IPS DF 19.7 (cell line): ENCODE measurements at regions not wholly inside any gene's neighbourhood (a gene's known extent, or its start where the extent isn't known, plus 50 kb on each side); places are given as distances from the start of the nearest gene placed in this dataset.

ENCODE experiments used
- DNase-seq: peaks from one replicate; pipeline ENCODE4 v3.0.0-alpha.2; 2013; ENCODE audit warnings: low read depth, low spot score

- no peak for DNase-seq
Measured at GRCh38 chr5:8844847-8845246, 701.0 kb downstream of the SEMA5A start.

GRCh38 chr5:8845296-8845695 lies 700.6 kb downstream of the SEMA5A start:
- no peak for DNase-seq

GRCh38 chr5:8848366-8848765 lies 697.5 kb downstream of the SEMA5A start:
- DNase-seq = no peak

- DNase-seq = no peak
Measured at GRCh38 chr5:8848997-8849594, 696.8 kb downstream of the SEMA5A start.

GRCh38 chr5:8851101-8851500 lies 694.8 kb downstream of the SEMA5A start:
- DNase-seq = no peak

- DNase-seq = no peak
Measured at GRCh38 chr5:8857051-8857450, 688.8 kb downstream of the SEMA5A start.

GRCh38 chr5:8861764-8862163 lies 684.1 kb downstream of the SEMA5A start:
- DNase-seq = no peak

- DNase-seq = no peak
Measured at GRCh38 chr5:8864053-8864452, 681.8 kb downstream of the SEMA5A start.

- no peak for DNase-seq
Measured at GRCh38 chr5:8865266-8865665, 680.6 kb downstream of the SEMA5A start.

GRCh38 chr5:8865686-8866374 lies 680.0 kb downstream of the SEMA5A start:
- DNase-seq = no peak

- no peak for DNase-seq
Measured at GRCh38 chr5:8868283-8868682, 677.6 kb downstream of the SEMA5A start.

- no peak for DNase-seq
Measured at GRCh38 chr5:8869932-8870331, 675.9 kb downstream of the SEMA5A start.

- DNase-seq = no peak
Measured at GRCh38 chr5:8870349-8870958, 675.4 kb downstream of the SEMA5A start.

- DNase-seq = no peak
Measured at GRCh38 chr5:8870959-8871355, 674.9 kb downstream of the SEMA5A start.

GRCh38 chr5:8871446-8871845 lies 674.4 kb downstream of the SEMA5A start:
- DNase-seq = no peak

GRCh38 chr5:8875722-8876121 lies 670.2 kb downstream of the SEMA5A start:
- DNase-seq = no peak

- no peak for DNase-seq
Measured at GRCh38 chr5:8879248-8879647, 666.6 kb downstream of the SEMA5A start.

GRCh38 chr5:8884029-8884428 lies 661.8 kb downstream of the SEMA5A start:
- DNase-seq = no peak

- DNase-seq = no peak
Measured at GRCh38 chr5:8892926-8893325, 652.9 kb downstream of the SEMA5A start.

- no peak for DNase-seq
Measured at GRCh38 chr5:8894031-8894430, 651.8 kb downstream of the SEMA5A start.

GRCh38 chr5:8895062-8895461 lies 650.8 kb downstream of the SEMA5A start:
- DNase-seq = no peak

- DNase-seq = no peak
Measured at GRCh38 chr5:8895599-8895998, 650.3 kb downstream of the SEMA5A start.

- DNase-seq = no peak
Measured at GRCh38 chr5:8897316-8897715, 648.6 kb downstream of the SEMA5A start.
